ENCODE measurements at regions not wholly inside any gene's neighbourhood (a gene's known extent, or its start where the extent isn't known, plus 50 kb on each side); places are given as distances from the start of the nearest gene placed in this dataset.

DNA sequence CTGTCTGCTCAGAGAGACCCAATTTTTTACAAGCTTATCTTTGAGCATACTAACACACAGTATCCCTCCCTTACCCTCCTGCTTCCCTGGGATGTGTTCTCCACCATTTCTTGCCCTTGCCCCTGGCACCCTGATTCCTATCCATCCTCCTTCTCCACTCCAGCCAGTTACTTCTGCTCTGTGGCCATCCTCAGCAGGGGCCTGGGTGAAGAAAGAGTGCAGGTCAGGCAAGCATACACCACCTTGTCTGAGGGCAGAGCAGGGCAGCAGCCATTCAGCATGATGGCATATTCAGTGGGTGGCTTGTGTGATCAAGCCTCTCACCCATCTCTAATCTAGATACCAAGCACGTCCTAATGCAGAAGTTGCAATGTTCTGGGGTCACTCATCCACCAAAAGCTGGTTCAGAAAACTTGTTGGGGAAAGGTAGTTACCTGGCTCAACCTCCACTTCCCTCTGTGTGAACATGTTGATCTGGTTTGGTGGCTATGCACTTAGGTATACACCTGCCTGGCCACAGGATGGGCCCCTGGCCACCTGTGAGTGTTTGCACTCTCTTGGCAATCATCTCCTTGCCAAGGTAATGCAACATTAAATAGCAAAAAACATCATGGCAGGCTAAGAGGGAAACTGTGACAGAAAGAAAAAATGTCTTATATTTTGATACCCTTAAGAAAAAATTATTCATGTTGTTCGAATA lies 900.3 kb upstream of the MIR17HG start:
- intact Hi-C loops (cut with micrococcal nuclease), result no loop called here
- Histone ChIP-seq H3K4me1 (peaks cover 12% of the 10 kb centered on the region), H3K27me3 (ENCODE audit: low read depth) (no peaks in the 10 kb centered on the region), H3K4me3 (no peak overlapping the region), H3K9me3 (replicated peaks) (peaks cover 7% of the 10 kb centered on the region), H3K27ac (replicated peaks) (no peak overlapping the region), H3K36me3 (no peaks in the 10 kb centered on the region)
- TF ChIP-seq, protein P1, sequence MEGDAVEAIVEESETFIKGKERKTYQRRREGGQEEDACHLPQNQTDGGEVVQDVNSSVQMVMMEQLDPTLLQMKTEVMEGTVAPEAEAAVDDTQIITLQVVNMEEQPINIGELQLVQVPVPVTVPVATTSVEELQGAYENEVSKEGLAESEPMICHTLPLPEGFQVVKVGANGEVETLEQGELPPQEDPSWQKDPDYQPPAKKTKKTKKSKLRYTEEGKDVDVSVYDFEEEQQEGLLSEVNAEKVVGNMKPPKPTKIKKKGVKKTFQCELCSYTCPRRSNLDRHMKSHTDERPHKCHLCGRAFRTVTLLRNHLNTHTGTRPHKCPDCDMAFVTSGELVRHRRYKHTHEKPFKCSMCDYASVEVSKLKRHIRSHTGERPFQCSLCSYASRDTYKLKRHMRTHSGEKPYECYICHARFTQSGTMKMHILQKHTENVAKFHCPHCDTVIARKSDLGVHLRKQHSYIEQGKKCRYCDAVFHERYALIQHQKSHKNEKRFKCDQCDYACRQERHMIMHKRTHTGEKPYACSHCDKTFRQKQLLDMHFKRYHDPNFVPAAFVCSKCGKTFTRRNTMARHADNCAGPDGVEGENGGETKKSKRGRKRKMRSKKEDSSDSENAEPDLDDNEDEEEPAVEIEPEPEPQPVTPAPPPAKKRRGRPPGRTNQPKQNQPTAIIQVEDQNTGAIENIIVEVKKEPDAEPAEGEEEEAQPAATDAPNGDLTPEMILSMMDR (IDR thresholded peaks at IDR 0.05; ENCODE audit: borderline replicate concordance), result no peak
- no peak for DNase-seq

DNA sequence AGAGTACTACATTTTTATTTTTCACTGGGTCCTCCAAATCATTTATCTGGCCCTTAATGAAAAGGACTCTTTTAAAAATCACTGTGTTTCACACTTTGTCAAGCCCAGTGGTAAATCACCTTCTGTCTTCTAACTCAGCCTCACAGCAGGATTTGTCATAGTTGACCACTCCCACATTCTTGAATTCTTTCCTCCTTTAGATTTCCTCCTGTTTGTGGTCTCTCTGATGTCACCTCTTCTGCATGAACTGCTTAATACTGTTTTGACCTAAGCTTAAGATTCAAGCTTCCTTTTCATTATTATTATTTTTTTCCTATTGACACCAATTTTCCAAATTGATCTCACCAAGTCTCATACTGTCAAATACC lies 899.8 kb upstream of the MIR17HG start:
- no peak overlapping the region for H3K4me3 ChIP-seq
- intact Hi-C loops (cut with micrococcal nuclease), result no loop called here
- no peaks in the 10 kb centered on the region for H3K36me3 ChIP-seq
- H3K4me1 ChIP-seq, result peaks cover 12% of the 10 kb centered on the region
- H3K27me3 ChIP-seq (ENCODE audit: low read depth), result no peaks in the 10 kb centered on the region
- H3K27ac ChIP-seq (replicated peaks), result no peak overlapping the region
- H3K9me3 ChIP-seq (replicated peaks), result peaks cover 7% of the 10 kb centered on the region
- TF ChIP-seq, protein P1 (IDR thresholded peaks at IDR 0.05; ENCODE audit: borderline replicate concordance), result no peak
- DNase-seq, result no peak

DNA sequence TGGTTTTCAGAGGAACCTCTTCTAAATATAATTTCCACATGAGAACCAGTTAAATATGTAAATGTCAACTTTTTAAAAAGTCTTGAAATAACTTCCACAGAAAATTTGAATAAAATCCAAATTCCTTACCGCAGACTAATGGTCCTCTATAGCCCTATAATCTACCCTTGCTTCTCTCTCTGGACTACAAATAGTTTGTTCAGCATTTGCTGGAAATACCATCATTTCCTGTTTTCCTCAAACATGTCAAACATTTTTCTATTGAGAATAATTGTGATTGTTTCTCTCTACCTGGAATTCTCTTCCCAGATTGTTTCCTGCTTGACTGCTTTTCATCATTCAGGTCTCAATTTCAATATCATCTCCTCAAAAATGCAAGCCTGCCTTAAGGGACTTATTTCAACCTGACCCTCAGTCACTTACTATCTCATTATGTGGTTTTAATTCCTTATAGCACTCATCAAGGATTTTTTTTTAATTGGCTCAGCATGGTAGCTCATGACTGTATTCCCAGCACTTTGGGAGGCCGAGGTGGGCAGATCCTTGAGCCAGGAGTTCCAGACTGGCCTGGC lies 898.9 kb upstream of the MIR17HG start:
- peaks cover 7% of the 10 kb centered on the region for H3K9me3 ChIP-seq (replicated peaks)
- H3K4me3 ChIP-seq, result no peak overlapping the region
- TF ChIP-seq, protein P1 (IDR thresholded peaks at IDR 0.05; ENCODE audit: borderline replicate concordance), result no peak
- no peak overlapping the region for H3K27ac ChIP-seq (replicated peaks)
- H3K27me3 ChIP-seq (ENCODE audit: low read depth), result no peaks in the 10 kb centered on the region
- DNase-seq, result no peak
- intact Hi-C loops (cut with micrococcal nuclease), result no loop called here
- H3K4me1 ChIP-seq, result peaks cover 12% of the 10 kb centered on the region
- H3K36me3 ChIP-seq, result no peaks in the 10 kb centered on the region

DNA sequence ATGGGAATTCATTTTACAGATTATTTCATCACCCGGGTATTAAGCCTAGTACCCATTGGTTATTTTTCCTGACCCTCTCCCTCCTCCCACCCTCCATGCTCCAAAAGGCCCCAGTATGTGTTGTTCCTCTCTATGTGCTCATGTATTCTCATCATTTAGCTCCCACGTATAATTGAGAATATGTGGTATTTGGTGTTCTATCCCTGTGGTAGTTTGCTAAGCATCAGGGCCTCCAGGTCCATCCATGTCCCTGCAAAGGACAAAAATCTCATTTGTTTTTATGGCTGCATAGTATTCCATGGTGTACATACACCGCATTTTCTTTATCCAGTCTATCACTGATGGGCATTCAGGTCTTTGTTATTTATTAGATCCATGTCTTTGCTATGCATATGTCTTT lies 894.1 kb upstream of the MIR17HG start:
- H3K9me3 ChIP-seq (replicated peaks), result no peaks in the 10 kb centered on the region
- DNase-seq, result no peak
- TF ChIP-seq, protein P1 (IDR thresholded peaks at IDR 0.05; ENCODE audit: borderline replicate concordance), result no peak
- no peaks in the 10 kb centered on the region for H3K36me3 ChIP-seq
- no peak overlapping the region for H3K27ac ChIP-seq (replicated peaks)
- no peak overlapping the region for H3K4me3 ChIP-seq
- H3K27me3 ChIP-seq (ENCODE audit: low read depth), result no peaks in the 10 kb centered on the region
- H3K4me1 ChIP-seq, result no peaks in the 10 kb centered on the region
- intact Hi-C loops (cut with micrococcal nuclease), result no loop called here

DNA sequence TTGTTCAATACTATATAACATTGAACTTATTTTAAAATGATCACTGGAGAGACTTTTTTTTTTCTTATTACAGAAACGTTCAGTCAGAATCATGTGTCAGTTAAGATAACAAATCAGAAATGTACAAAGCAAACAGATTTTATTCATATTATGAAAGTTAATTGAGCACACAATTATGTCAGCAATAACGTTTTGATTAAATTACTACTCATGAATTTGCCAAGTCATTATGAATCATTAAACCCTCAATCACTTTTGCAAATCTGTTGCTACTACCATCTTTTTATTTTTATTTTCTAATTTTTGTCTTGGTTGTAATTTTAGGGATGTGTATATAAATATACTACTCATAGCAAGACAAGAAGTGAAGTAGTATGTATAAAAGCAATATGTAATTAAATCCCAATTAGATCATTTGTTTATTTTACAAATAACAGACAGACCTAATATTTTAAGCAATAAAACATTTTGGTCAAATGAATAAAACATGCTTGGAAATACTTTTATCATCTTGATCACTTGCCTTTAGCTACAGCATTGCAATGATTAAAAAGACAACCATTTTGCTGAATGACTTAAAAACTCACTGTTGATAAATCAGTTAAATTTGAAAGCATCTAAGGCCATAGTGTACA lies 893.4 kb upstream of the MIR17HG start:
- intact Hi-C loops (cut with micrococcal nuclease), result no loop called here
- Histone ChIP-seq H3K36me3 (no peaks in the 10 kb centered on the region), H3K27me3 (ENCODE audit: low read depth) (no peaks in the 10 kb centered on the region)

More for the DNA sequence above, 893.4 kb upstream of the MIR17HG start:
- no peak overlapping the region for H3K4me3 ChIP-seq
- DNase-seq, result no peak
- no peak overlapping the region for H3K27ac ChIP-seq (replicated peaks)
- TF ChIP-seq, protein P1 (IDR thresholded peaks at IDR 0.05; ENCODE audit: borderline replicate concordance), result no peak
- no peaks in the 10 kb centered on the region for H3K4me1 ChIP-seq
- H3K9me3 ChIP-seq (replicated peaks), result no peaks in the 10 kb centered on the region

Measured in left ventricle myocardium inferior (tissue), 1 donor.